GM21529 (cell line): ENCODE measurements at regions not wholly inside any gene's neighbourhood (a gene's known extent, or its start where the extent isn't known, plus 50 kb on each side); places are given as distances from the start of the nearest gene placed in this dataset.
"Not testable (repeated sequence)": the region's sequence is repeated elsewhere in the genome, so short reads cannot be mapped to it uniquely, and the experiment has no call there.

Experiments used
- ATAC-seq: cut with Tn5 transposase; IDR thresholded peaks from one replicate; pipeline ENCODE4 v1.9.1; 2021; ENCODE audit not compliant: unreplicated experiment

DNA sequence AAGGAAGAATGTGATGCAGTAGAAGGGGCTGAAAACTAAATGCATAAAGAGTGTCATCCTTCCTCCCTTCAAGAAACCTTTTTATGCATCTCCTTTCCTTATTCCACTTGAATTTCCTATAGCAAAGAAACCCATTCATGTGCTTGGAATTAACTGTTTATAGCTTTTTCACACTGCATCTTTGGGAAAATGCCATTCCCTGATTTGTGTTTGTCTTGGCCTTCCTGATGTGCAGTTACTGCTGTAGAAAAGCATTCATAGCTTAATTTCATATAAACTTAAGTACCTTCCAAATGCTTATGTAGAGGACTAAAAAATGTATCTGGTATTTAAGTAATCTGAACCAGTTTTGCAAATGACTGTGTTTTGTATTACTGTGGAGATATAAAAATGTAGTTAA lies 61.8 kb downstream of the SDR9C7 start:
- ATAC-seq = no peak

DNA sequence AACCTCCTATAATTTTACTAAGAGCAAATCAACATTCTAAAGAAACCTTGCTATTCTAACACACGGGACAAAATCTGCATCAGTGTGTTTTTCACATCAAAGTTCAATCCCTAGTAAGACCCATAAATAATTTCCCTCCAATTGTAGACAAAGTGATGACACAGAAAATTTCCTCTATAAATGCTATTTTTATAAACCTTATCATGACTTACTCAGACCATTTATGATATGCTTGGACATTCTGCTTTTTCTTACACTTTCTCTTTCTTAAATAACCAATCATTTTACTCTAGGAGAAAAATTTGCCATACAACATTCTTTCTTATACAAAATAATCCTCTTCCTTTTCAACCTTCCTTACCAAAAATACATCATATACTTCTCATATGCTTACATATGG lies 67.0 kb downstream of the SDR9C7 start:
- ATAC-seq = no peak

GRCh38 chr12:56866493-56866892 lies 67.7 kb downstream of the SDR9C7 start:
- no peak for ATAC-seq

DNA sequence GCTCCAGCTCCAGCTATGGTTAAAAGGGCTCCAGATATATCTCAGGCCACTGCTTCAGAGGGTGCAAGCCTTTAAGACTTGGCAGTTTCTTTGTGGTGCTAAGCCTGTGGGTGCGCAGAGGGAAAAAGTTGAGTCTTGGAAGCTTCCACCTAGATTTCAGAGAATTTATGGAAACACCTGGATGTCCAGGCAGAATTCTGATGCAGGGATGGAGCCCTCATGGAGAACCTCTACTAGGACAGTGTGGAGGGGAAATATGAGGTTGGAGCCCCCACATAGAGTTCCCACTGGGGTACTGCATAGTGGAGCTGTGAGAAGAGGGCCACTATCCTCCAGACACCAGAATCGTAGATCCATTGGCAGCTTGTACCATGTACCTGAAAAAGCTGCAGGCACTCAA lies 69.9 kb downstream of the SDR9C7 start:
- ATAC-seq = no peak

- ATAC-seq = no peak
Observed at GRCh38 chr12:56863789-56864188, 70.4 kb downstream of the SDR9C7 start.

- ATAC-seq = no peak
Observed at GRCh38 chr12:56862264-56862663, 71.9 kb downstream of the SDR9C7 start.

GRCh38 chr12:56853392-56853978 lies 80.7 kb downstream of the SDR9C7 start:
- ATAC-seq = not testable (repeated sequence)

GRCh38 chr12:56851462-56851861 lies 82.7 kb downstream of the SDR9C7 start:
- no peak for ATAC-seq

DNA sequence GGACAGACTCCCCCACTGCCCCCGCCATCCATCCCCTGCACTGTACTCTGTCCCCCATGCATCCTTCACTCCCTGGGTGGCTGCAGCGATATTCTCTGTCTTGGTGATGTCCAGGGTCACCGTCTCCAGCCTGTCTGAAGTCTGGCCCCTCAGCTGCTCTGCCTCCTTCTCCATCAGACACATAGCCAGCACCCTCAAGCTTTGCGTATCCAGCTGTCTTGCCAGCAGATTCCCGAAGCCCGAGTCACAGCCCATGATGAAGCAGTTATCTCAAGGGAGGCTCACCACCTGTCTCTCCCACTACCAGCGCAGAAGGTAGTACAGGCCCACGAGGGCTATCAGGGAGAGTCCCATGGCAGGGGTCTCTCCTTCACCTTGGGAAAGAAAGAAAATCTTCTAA lies 77.8 kb downstream of the HSD17B6 start:
- ATAC-seq = no peak

DNA sequence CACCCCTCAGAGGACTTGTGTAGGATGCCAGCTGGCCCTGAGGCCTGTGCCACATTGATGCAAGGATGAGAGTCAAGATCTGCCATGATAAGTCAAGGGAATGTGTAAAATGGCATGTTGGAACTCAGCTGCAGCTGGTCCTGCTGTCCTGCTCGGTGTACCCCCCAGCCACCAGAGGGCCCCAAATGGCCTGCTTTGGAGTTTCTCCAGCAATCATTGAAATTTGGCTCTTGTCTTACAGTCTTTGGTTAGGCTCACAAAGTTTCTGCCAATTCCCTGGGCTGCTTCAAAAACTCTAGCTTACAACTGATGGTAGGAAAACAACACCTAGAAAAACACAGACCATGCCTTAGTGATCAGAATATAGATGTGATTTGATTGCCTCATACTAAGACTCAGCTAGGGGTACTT lies 76.8 kb downstream of the HSD17B6 start:
- ATAC-seq = peak; percentile 52

DNA sequence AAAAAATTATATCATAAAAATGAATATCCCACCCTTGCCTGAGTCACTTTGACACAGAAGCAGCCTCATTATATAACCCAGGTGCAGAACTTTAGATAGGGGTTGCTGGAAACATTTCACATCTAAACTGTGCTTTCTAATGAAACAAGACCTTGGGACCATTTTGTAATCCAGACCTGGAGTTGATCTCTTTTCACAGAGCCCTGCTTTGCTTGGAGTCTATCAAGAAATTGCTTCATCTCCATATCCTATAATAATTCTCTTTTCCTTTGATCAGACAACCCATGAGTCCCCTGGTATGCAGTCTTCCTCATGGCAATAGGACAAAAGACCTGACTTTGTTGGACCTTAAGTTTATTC lies 76.3 kb downstream of the HSD17B6 start:
- no peak for ATAC-seq

- ATAC-seq = no peak
Observed at GRCh38 chr12:56838621-56839488, 75.7 kb downstream of the HSD17B6 start.
